GM21381 (cell line): ENCODE measurements at regions not wholly inside any gene's neighbourhood (a gene's known extent, or its start where the extent isn't known, plus 50 kb on each side); places are given as distances from the start of the nearest gene placed in this dataset.

Experiments used
- ATAC-seq: cut with Tn5 transposase; IDR thresholded peaks from one replicate; pipeline ENCODE4 v1.9.1; 2021; ENCODE audit warnings: mild to moderate bottlenecking, moderate library complexity; ENCODE audit not compliant: unreplicated experiment

GRCh38 chr3:135781026-135781815 is 184.3 kb upstream of the PPP2R3A start:
- no peak for ATAC-seq

DNA sequence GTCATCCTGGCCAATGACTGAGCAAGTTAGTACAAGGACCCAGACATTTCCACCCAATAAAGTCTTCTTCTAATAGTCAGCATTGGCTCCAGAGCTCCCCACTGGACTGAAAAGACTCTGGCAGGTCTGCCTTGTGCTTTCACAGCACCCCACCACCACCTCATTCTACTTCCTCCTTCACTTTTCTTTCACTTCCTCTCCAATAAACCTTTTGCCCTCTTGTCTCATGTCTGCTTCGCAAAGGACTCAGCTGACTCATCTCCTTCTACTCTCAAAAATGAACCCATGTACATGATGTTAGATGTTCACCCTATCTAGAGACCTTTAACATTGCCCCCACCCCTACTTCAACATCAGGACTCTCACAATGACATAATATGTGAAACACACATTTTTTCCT is 181.0 kb upstream of the PPP2R3A start:
- ATAC-seq: peak; percentile 60

DNA sequence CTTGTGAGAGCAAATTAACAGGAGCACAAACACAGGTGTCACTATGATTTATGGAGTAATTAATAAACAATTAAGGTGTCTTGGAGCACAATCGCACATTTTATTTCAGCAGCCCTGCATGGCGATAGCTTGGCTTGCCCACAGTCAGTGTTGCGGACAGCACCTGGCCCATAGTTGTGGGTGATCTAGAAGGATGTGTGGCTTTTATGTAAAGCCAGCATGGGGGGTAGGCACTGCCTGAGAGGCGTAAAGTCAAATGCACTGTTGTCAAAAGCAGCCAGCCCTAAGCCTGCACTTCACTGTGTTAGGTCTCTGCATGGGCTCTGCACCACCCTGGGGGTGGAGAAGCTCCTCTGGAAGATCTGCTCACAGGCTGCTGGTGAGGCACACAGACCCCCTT is 177.4 kb upstream of the PPP2R3A start:
- ATAC-seq: no peak

DNA sequence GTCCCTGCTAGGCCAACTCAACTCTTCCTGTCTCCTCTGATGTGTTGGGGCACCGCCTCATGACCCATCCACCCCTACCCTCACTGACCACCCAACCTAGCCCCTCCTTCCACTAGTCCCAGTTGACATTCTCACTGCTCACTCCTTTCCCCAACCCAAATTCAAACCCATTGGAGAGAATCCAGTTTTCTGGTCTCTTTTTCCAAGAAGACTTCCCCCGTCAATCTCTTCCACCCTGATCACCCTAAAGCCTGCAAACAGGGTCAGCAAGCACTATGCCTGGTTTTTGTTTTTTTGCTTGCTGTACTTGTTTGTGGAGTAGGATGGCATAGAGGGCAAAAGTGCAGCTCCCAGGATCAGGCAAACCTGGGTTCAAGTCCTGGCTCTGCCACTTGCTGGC is 176.6 kb upstream of the PPP2R3A start:
- no peak for ATAC-seq

DNA sequence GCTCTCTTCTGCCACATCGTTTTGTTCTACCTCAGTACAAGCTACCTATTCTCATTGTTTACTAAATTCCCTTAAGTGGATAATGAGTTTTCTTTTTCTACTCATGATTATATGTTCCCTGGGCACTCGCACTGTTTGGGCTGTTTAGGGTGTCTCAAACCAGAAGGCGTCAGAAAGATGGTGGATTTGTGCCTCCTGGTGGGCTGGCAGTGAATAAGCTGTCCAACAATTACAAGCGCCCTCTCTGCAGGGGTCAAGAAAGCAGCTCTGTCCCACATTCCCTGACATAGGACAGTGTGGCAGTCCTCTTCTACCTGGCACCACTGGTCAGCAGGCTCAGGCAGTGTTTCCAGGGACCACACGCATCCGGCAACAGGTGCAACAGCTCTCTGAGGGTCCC is 173.4 kb upstream of the PPP2R3A start:
- no peak for ATAC-seq

DNA sequence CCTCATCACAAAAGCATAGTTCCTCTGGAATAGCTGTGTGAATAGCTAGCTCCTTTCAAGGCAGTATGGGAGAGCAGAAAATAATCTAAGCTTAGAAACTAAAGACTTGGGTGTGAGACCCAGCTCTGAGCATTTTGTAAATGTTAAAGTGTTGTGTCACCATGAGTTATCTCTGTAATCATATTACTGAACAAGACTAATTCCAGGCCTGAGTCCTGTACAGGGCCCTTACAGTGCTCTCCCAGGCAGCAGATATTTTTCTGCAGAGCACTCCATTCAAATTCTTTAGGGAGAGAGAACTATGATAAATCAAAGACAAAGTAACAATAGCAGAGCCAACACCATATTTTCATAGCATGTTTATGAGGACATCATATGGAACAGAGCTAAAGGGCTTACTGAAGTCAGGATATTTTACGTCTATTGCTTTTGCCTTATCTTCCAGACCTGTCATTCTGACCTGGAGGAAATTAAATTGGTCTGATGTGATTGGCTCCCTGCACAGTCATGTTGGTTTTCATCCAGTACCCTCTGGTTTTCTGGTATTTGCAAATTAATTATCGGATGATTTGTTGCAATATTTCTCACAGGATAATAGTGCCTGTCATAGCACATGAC is 172.6 kb upstream of the PPP2R3A start:
- no peak for ATAC-seq

- no peak for ATAC-seq
Measured at GRCh38 chr3:135800071-135800549, 165.4 kb upstream of the PPP2R3A start.

- no peak for ATAC-seq
Measured at GRCh38 chr3:135801018-135801417, 164.5 kb upstream of the PPP2R3A start.

DNA sequence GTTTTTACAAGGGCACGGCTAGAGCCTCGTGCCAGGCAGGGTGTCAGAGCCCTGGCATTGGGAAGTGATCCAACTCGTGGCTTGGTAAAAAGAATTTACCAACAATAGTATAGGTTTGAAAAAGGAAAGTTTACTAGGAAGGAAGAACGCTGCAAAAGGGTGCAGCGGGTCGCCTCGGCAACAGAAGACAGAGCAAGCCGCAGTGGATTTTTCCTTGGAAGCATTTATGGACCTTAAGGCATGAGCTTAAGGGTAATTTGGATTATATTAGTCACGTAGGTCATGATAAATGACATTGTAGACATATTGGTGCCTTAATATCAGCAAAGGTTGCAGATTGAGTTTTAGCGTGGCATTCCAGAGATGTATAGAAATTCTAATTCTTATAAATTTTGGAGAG is 163.4 kb upstream of the PPP2R3A start:
- no peak for ATAC-seq

GRCh38 chr3:135803028-135803692 is 162.4 kb upstream of the PPP2R3A start:
- no peak for ATAC-seq

- ATAC-seq: no peak
Measured at GRCh38 chr3:135805752-135806151, 159.8 kb upstream of the PPP2R3A start.

GRCh38 chr3:135806317-135806716 is 159.2 kb upstream of the PPP2R3A start:
- ATAC-seq: no peak

DNA sequence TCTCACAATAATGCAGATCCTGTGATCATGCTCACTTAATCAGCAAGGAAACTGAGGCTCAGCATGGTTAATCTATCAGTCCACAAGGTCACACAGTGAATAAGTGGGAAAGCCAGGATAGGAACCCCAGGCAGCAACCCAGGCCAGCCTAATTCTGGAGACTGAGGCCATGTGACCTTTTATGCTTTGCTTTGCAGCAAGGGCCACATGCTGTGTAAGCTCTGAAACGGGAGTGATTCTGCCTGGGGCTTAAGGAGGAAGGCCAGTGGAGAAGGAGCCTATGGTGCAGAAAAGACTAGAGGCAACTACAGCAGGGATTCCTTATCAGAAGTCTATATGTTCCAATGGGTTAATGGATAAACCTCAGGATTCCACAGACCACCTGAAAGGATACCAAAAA is 157.6 kb upstream of the PPP2R3A start:
- ATAC-seq: no peak

- ATAC-seq: no peak
Measured at GRCh38 chr3:135809021-135809634, 156.4 kb upstream of the PPP2R3A start.

DNA sequence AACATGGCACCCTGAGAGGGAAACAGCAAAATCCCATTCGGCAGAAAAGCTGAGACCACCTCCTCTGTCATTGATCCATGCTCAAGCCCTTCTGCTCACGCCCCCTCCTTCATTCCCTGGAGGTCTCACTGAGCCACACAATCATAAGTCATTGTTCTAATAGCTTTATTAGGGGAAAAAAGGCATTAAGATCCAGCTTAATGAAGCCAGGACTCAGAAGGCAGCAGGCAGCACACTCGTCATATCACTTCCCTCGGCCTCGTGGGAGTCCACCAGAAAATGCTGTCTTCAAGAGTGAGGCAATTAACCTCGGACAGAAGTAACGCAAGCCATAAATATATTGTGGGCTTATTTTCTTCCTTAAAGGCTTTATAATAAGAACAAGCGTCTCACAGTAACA is 153.9 kb upstream of the PPP2R3A start:
- no peak for ATAC-seq

GRCh38 chr3:135812057-135812456 is 153.5 kb upstream of the PPP2R3A start:
- ATAC-seq: no peak

GRCh38 chr3:135834465-135834864 is 131.1 kb upstream of the PPP2R3A start:
- ATAC-seq: no peak

GRCh38 chr3:135837977-135838631 is 127.4 kb upstream of the PPP2R3A start:
- no peak for ATAC-seq

- ATAC-seq: no peak
Measured at GRCh38 chr3:135840436-135840835, 125.1 kb upstream of the PPP2R3A start.

DNA sequence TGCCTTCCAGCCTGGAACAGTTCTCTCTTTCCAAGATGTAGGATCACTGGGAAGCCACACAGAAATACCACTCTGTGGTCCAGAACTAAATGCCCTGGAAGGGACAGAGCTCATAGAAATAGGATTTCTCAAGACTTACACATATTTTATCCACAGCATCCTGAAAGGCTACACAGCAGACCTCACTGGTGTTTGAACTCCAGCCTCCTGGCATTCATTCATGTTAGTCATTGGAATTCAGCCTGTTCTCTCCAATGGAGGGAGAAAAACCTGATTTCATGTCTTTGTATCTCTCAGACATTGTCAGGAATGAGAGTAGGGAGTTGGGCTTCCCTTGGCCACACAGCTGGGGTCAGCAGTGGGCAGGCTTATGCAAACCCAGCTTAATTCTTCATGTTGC is 121.1 kb upstream of the PPP2R3A start:
- ATAC-seq: no peak

DNA sequence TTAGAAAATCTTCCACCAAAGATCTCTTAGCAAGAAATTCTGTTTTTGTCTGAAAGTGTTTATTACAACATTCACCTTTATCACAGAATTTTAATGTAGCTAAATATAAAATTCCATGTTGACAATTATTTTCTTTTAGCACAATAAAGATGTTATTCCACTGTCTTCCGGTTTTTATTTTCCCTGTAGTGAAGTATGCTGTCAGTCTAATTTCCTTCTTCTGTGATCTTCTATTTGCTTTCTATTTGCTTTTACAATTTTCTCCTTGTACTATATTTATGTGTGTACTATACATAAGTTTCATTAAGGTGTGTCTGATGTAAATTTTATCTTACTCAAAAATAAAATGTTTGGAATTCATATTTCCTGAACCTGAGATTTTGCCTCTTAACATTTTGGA is 117.5 kb upstream of the PPP2R3A start:
- no peak for ATAC-seq
